ENCODE measurements at regions not wholly inside any gene's neighbourhood (a gene's known extent, or its start where the extent isn't known, plus 50 kb on each side); places are given as distances from the start of the nearest gene placed in this dataset.
A peak's percentile ranks its signal among the peaks of the same experiment; 100 is the strongest.
"Not testable (repeated sequence)": the region's sequence is repeated elsewhere in the genome, so short reads cannot be mapped to it uniquely, and the experiment has no call there.

GRCh38 chr16:13838401-13839190 lies 81.4 kb upstream of the ERCC4 start:
- H3K27ac ChIP-seq = no peak overlapping the region
- TF ChIP-seq CTCF (IDR thresholded peaks at IDR 0.05) (no peak), ZFX (IDR thresholded peaks at IDR 0.05; ENCODE audit: borderline replicate concordance) (no peak)

DNA sequence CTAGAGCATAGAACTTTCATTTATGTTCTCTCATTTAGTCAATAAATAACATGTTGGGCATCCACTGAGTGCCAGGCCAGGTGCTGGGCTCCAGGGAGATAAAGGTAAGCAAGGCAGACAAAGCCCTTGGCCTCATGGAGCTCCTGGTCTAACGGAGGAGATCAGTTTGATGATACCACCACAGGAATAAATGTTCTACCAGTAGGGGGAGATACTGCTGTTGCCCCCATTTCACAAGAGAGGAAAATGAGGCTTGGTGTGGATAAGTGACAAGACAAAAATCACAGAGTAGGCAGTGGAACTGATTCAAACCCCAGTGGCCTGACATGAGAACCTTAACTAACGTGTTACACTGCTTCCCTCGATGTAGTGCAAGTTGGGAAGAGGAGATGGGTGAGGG lies 80.4 kb upstream of the ERCC4 start:
- H3K27ac ChIP-seq = no peak overlapping the region
- TF ChIP-seq ZFX (IDR thresholded peaks at IDR 0.05; ENCODE audit: borderline replicate concordance) (no peak), CTCF (IDR thresholded peaks at IDR 0.05) (peak; percentile 26)

DNA sequence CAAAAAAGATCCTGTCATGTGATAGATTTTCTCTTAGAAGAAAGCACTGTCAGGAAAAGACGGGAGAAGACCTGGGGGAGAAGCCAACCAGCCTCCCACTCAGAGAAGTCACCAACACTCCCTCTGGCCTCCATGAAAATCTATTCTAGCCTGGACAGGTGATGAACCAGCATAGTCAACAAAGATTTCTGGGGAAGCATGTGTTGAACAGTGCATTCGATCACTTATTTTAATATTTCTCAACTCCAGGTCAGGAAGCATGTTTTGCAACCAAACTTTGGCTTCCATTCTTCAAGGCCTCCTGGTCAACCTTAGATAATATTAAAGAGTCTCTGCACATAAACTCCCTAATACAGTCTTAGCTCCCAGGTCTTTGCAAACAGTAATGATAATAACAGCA lies 74.7 kb upstream of the ERCC4 start:
- no peak for TF ChIP-seq CTCF (IDR thresholded peaks at IDR 0.05)
- TF ChIP-seq ZFX (IDR thresholded peaks at IDR 0.05; ENCODE audit: borderline replicate concordance) = no peak
- H3K27ac ChIP-seq = no peak overlapping the region

DNA sequence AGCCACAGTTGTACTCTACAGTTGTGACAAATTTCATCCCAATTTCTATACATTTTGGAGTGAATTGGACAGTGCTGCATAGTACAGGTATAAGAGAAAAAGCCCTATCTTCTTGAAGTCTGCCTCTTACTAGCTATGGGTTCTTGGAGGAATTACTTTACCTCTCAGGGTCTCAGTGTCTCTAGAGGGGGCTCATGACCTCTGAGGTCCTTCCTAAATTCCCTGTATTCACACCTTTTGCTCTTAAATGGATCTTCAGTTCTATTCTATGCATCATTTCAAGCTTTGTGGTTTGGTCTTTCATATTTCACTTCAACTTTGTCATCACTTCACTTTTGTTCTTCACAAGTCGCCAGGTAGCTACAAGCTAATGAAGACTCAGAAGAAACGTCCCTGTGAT lies 71.2 kb upstream of the ERCC4 start:
- TF ChIP-seq CTCF (IDR thresholded peaks at IDR 0.05) = no peak
- no peak for TF ChIP-seq ZFX (IDR thresholded peaks at IDR 0.05; ENCODE audit: borderline replicate concordance)
- no peak overlapping the region for H3K27ac ChIP-seq

DNA sequence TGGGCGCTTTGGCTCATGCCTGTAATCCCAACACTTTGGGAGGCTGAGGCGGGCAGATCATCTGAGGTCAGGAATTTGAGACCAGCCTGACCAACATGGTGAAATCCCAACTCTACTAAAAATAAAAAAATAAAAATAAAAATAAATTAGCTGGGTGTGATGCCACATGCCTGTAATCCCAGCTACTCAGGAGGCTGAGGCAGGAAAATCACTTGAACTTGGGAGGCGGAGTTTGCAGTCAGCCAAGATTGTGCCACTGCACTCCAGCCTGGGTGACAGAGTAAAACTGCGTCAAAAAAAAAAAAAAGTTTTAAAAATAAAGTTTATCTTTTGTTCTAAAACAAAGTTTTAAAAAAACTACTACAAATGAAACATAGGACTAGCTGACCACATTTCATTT lies 69.8 kb upstream of the ERCC4 start:
- not testable (repeated sequence) for H3K27ac ChIP-seq

DNA sequence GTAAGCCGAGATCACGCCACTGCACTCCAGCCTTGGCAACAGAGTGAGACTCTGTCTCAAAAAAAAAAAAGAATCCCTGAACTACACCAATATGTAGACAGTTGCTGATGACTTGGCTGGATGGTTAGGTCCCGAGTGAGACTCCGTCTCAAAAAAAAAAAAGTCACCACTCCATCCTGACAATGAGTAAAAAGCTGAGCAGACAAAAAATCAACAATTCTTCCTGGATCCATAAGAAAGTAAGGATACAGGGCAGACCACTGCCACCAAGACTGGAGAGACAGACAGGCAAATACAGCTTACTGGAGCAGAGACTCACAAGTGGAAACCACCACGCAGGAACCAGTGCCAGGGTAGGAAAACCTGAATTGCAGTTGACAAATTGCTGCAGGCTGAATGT lies 67.1 kb upstream of the ERCC4 start:
- H3K27ac ChIP-seq = no peak overlapping the region
- TF ChIP-seq ZFX (IDR thresholded peaks at IDR 0.05; ENCODE audit: borderline replicate concordance) (no peak), CTCF (IDR thresholded peaks at IDR 0.05) (no peak)

DNA sequence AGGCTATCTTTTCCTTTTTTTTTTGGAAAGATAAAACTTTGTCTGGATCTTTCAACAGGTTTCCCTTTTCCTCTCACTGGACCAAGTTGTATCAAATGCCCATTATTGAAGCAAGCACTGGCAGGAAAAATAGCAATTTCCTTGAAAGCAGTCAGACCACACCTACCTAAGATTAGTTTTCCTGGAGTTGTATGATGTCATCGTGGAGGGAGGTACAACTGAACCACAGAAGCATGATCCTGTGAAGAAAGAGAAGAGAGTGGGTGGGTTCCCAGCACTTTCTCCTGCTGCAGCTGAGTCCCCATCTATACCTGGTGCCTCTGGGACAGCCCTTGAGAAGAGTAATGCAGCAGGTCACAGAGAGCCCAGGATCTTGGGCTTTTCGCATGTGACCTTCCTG lies 63.6 kb upstream of the ERCC4 start:
- TF ChIP-seq CTCF (IDR thresholded peaks at IDR 0.05) = no peak
- no peak for TF ChIP-seq ZFX (IDR thresholded peaks at IDR 0.05; ENCODE audit: borderline replicate concordance)

More for the DNA sequence above, 63.6 kb upstream of the ERCC4 start:
- no peak overlapping the region for H3K27ac ChIP-seq

Measured in 22Rv1 (cell line).